HG02943 (cell line): ENCODE measurements at regions not wholly inside any gene's neighbourhood (a gene's known extent, or its start where the extent isn't known, plus 50 kb on each side); places are given as distances from the start of the nearest gene placed in this dataset.
"Not testable (repeated sequence)": the region's sequence is repeated elsewhere in the genome, so short reads cannot be mapped to it uniquely, and the experiment has no call there.

Experiments
- ATAC-seq: cut with Tn5 transposase; IDR thresholded peaks from one replicate; pipeline ENCODE4 v1.9.1; 2021; ENCODE audit warnings: mild to moderate bottlenecking, low read depth, moderate library complexity; ENCODE audit not compliant: unreplicated experiment

DNA sequence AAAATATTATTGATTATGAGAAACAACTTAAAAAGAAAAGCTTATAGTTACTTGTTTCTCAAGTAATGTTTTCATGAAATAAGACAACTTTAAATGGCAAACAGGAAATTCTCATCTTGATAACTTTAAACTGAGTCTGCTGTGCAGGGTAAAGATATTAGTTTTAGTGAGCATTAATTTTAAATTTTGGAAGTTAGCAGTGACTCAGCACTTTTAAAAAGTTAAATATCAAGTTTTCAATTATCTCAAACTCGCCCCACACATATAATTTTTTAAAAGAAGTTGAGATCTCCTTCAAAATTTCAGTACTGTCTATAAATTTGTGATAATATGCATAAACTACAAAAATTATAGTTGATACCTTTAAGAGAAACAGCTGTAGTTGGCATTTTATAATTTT lies 337.3 kb upstream of the NT5E start:
- no peak for ATAC-seq

GRCh38 chr6:85111481-85112011 lies 338.3 kb upstream of the NT5E start:
- no peak for ATAC-seq

DNA sequence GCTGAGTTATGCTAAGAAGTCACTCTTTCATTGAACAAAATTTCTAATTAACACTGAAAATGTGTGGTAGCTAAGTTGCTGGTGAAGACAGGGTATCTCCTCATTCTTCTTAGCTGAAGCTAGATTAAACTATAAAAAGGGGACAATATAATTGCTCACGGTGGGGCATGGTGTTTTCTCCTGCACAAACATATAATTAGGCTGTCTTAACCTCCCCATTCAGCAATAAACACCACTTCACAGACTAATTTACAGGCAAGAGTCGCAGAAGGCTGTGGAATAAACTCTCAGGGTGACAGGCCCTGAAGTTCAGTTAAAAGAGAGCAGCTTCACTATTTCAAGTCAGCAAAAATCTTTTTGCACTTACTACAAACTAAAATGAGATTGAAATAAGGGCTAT lies 338.9 kb upstream of the NT5E start:
- ATAC-seq: no peak

GRCh38 chr6:85107701-85108100 lies 342.2 kb upstream of the NT5E start:
- ATAC-seq: no peak

DNA sequence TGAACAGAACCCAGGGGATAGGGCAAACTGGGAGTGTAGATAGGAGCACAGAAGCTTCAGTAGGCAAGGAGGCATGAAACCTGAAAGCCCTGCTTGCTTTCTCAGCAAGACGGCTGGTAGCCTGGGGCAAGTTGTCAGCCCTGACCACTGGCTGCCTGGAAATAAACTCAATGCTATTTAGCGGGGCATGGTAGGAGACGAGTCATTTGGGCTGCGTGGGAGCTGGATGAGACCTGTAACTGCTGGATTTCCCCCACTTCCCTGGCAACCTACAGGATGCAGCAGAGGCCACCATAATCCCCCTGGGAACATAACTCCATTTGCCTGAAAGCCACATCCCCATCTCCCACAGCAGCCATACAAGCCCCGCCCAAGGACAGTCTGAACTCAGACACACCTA lies 332.6 kb upstream of the TBX18 start:
- ATAC-seq: no peak

- no peak for ATAC-seq
Observed at GRCh38 chr6:85092226-85092625, 327.8 kb upstream of the TBX18 start.

DNA sequence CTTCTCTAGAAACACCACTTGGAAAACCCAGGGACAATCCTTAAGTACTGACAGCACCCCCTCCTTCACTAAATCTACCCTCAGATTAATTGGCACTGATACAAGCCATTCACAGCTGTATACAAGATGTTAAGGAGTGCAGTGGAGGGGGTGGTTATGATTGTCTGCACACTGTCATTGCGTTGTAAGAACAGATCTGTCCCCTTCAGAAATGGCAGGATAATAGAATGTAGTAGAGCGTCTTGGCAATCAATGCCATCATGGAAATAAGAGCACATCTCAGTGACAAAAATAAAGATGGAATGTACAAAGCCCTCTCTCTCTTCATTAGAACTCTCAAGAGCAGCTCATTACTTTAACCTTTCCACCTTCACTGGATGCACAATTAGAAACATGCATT lies 324.9 kb upstream of the TBX18 start:
- no peak for ATAC-seq

DNA sequence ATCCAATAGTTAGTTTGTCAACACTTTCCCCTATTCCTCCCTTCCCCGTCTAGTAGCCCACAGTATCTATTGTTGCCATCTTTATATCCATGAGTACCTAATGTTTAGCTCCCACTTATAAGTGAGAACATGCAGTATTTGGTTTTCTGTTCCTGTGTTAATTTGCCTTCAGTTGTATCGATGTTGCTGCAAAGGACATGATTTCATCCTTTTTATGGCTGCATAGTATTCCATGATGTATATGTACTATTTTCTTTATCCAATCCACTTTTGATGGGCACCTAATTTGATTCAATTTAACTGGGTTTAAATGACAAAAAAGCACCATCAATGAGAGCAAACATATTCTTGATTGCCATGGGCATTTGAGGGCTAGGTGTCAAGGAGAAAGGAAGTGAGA lies 321.5 kb upstream of the TBX18 start:
- no peak for ATAC-seq

GRCh38 chr6:85081102-85081501 lies 316.7 kb upstream of the TBX18 start:
- ATAC-seq: no peak

DNA sequence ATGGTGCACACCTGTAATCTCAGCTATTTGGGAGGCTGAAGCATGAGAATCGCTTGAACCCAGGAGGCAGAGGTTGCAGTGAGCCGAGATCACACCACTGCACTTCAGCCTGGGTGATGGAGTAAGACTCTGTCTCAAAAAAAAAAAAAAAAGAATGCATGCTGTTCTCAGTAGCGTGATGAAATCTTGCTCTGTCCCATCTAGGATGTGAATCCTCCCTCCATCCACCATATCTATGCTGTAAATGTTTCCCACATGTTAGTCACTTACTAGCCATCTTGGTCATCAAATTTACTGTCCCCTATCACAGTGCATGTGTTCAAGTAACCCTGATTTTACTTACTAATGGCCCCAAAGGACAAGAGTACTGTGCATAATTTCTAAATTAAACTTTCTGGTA lies 315.4 kb upstream of the TBX18 start:
- no peak for ATAC-seq

GRCh38 chr6:85078058-85078457 lies 313.7 kb upstream of the TBX18 start:
- ATAC-seq: no peak

DNA sequence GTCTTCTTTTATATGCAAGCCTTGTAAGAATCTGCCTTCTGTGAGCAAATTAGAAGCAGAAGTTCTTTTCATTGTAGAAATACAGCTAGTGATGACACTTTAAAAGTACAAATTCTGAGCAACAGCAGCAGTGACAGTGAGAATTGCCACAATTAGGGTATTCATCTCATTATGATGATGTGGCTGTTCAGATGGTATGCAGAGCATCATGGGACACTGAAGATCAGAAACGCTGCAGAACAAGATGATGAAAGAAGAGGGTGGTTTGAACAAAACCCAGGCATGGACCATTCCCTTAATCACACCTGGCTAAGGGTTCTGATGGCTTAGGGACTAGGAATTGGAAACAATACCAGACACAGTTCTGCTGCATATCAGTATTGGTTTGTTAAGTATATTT lies 312.7 kb upstream of the TBX18 start:
- ATAC-seq: no peak

DNA sequence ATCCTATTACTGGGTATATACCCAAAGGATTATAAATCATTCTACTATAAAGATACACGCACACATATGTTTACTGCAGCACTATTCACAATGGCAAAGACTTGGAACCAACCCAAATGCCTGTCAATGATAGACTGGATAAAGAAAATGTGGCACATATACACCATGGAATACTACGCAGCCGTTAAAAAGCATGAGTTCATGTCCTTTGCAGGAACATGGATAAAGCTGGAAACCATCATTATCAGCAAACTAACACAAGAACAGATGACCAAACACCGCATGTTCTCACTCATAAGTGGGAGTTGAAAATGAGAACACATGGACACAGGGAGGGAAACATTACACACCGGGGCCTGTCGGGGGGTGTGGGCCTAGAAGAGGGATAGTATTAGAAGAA lies 307.4 kb upstream of the TBX18 start:
- not testable (repeated sequence) for ATAC-seq

DNA sequence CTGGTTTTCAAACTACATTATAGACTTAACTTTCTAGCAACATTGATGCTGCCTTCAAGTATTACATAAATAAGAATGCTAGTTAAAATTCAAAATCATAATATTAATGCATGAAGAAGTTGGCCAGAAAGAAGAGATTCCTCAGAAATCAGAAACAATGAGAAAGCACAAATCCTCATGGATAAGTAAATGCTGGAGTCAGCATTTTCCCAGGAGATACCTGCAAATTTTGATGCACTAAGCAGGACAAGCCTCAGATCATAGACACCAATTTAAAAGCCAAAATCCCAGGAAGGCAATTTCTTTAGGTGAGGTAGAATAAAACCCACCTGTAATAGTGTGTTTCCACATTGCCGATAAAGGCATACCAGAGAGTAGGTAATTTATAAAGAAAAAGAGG lies 305.2 kb upstream of the TBX18 start:
- no peak for ATAC-seq

DNA sequence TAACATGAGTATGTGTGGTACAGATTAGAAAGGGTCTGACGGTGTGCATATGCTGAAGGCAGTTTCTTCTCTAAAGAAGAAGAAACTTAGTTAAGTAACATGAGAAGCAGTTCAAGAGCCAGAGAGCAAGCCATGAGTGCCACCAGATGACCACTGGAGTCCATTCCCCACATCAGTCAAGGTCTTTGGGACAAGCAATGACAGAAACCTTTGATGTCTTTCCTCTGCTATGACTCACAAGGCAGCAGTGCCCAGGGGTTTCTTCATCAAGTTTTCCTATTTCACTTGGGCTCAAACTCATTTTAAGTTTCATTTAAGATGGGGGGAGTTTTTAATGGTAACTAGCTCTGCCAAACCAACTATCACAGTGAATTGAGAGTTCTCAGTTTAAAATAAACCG lies 303.8 kb upstream of the TBX18 start:
- ATAC-seq: no peak

- ATAC-seq: no peak
Observed at GRCh38 chr6:85066266-85066665, 301.9 kb upstream of the TBX18 start.

- ATAC-seq: no peak
Observed at GRCh38 chr6:85065831-85066230, 301.4 kb upstream of the TBX18 start.

GRCh38 chr6:85063611-85064010 lies 299.2 kb upstream of the TBX18 start:
- ATAC-seq: no peak

GRCh38 chr6:85062884-85063283 lies 298.5 kb upstream of the TBX18 start:
- ATAC-seq: no peak

GRCh38 chr6:85058806-85059205 lies 294.4 kb upstream of the TBX18 start:
- no peak for ATAC-seq

- ATAC-seq: no peak
Observed at GRCh38 chr6:85050149-85050548, 285.8 kb upstream of the TBX18 start.

DNA sequence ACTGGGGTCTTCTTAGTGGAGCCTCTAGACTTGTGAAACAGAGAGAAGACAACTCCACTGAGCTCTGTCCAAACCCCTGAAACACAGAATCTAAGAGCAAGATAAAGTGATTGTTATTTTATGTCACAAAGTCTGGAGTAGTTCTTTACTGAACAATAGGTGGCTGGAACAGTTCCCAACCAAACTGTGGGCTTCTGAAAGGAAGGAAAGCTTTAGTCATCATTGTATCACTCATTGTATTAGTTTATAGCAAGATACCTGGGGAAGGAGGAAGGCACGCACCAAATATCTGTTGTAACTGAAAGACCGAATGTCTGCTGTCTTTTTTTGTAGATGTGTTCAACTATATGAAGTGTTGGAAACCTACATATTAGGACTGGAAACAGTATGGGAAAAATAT lies 284.9 kb upstream of the TBX18 start:
- ATAC-seq: no peak

DNA sequence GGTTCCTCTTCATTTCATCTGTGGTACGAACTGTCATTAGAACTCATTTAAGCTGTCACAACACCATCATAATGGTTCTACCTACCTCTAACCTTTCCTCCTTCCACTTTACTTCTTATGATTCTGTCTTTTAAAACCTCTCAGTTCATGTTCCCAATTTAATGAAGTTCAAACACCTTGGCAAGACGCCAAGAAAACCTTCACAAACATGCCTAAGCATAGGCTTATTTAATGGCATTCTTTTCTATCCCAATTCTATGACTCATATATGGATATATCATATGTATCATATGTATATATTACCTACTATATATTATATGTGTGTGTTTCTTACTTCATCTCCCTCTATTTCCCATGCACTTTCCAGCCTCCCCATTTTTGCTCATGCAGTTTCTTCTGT lies 283.4 kb upstream of the TBX18 start:
- ATAC-seq: no peak
